ENCODE measurements at regions not wholly inside any gene's neighbourhood (a gene's known extent, or its start where the extent isn't known, plus 50 kb on each side); places are given as distances from the start of the nearest gene placed in this dataset.
"Not testable (repeated sequence)": the region's sequence is repeated elsewhere in the genome, so short reads cannot be mapped to it uniquely, and the experiment has no call there.

DNA sequence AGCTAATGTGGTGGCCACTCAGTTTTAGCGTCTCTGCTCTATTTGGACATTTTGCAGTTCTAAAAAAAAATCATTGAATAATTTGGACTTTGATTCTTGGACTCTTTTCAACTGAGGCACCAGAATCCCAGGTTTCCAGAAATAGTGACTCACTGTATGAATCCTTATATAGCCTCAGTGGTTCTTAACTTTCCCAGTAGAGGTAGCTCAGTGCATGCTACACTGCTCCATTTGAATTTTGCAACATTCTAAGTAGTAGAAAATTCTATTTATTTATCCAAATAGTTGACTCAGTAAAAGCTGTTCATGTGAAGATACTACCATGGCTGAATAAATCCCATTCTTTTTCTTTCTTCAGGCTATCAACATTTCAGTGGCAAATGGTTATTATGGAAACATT lies 1544.0 kb downstream of the RPIA start:
- TF ChIP-seq, protein P1, sequence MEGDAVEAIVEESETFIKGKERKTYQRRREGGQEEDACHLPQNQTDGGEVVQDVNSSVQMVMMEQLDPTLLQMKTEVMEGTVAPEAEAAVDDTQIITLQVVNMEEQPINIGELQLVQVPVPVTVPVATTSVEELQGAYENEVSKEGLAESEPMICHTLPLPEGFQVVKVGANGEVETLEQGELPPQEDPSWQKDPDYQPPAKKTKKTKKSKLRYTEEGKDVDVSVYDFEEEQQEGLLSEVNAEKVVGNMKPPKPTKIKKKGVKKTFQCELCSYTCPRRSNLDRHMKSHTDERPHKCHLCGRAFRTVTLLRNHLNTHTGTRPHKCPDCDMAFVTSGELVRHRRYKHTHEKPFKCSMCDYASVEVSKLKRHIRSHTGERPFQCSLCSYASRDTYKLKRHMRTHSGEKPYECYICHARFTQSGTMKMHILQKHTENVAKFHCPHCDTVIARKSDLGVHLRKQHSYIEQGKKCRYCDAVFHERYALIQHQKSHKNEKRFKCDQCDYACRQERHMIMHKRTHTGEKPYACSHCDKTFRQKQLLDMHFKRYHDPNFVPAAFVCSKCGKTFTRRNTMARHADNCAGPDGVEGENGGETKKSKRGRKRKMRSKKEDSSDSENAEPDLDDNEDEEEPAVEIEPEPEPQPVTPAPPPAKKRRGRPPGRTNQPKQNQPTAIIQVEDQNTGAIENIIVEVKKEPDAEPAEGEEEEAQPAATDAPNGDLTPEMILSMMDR (conservative IDR thresholded peaks at IDR 0.05; ENCODE audit: low read length): not testable (repeated sequence)
- not testable (repeated sequence) for TF ChIP-seq EZH2phosphoT487 (IDR thresholded peaks at IDR 0.05; ENCODE audit: borderline replicate concordance, low read depth, low read length)
